ENCODE measurements at regions not wholly inside any gene's neighbourhood (a gene's known extent, or its start where the extent isn't known, plus 50 kb on each side); places are given as distances from the start of the nearest gene placed in this dataset.

DNA sequence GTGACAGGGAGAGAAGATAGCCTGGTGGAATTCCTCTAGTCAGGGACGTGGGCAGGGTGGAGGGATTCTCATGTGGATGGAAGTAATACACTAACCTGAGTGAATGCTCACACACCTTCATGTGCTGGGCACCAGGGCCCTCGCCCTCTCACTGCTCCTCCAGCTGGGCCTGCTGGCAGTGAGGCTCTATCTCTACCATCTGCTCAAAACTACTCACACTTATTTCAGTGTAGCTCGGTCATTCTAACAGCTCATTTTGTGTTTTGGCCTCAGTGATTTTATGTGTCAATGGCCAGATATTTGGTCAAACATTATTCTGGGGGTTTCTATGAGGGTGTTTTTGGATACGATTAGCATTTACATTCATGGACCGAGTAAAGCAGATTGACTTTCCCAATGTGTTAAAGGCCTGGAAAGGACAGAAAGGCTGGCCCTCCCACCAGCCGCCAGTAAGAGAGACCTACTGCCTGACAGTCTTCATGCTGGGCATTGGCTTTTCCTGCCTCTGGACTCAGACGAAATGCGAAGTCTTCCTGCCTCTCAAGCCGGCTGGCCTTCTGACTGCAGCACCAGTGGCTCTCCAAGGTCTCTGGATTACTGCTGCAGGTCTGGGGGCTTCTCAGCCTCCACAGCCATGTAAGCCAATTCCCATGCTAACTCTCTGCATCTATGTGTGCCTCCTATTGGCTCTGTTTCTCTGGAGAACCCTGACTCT, 335.4 kb downstream of the CXCL12 start:
- no peak for DNase-seq

DNA sequence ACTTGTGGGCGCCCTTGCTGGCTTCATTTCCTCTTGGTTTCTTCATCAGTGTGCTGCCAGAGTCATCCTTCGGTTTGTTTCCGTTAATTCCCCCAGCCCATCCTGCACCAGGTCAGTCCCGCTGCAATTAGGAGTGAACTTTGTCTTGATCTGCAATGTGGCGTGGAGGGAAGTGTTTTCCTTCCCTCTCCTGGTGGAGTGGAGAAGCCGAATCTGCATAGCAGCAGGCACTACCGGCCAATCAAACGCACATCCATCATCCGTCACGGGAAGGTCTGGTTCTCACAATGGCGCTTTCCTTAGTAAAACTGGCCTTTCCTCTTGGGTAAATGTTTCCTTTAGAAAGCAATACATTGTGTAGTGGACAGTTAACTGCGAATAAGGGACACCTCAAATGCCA, 337.5 kb downstream of the CXCL12 start:
- no peak for DNase-seq

- DNase-seq: no peak
Observed at GRCh38 chr10:44046605-44047004, 338.3 kb downstream of the CXCL12 start.

GRCh38 chr10:44045020-44045419, 339.9 kb downstream of the CXCL12 start:
- no peak for DNase-seq

DNA sequence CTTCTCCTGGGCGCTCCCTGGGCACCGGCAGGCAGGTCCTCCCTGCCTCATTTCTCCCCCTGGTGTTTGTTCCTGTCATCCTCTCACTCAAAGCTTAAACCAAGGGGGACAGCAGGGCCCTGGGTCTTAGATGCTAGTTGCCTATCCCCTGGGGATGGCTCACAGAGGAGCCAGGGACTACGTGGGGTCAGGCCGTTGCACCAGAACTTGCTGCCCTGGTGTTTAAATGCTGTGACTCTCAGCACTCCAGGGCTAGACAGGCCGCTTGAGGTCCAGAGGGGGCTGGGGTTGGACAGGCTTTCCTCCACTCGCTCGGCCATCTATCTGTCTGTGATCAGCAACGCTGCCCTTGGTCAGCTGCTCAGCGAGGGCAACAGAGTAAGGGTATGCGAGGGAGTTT, 340.3 kb downstream of the CXCL12 start:
- no peak for DNase-seq

GRCh38 chr10:44043646-44044375, 341.1 kb downstream of the CXCL12 start:
- DNase-seq: no peak

DNA sequence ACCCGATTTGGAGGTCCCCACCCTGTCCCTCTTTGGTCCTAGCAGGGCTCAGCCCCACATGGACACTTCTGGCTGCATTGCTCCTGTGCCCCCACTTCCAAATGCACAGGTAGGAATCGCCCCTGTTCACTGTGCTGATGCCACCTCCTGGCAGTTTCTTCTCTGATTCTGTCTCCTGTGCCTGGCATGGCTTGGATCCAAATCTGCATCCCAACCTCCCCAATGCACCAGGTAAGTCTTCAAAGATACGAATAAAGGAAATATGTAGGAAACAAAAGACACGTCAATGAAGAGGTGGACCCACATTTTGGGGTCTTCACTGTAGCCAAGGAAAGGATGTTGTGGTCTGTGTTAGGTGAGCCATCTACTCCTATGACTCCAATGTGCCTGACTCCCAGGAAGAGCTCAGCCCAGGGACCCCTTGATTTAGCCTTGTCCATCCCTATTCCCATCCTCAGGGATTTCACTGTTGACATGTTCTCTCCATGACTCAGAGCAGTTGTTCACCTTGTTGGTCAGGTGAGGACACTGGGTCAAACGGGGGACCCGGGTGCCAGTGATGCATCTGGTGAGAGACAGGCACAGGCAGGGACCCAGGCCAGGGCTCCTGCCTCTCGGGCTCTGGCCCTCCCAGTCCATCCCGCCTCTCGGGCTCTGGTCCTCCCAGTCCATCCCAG, 341.8 kb downstream of the CXCL12 start:
- no peak for DNase-seq

DNA sequence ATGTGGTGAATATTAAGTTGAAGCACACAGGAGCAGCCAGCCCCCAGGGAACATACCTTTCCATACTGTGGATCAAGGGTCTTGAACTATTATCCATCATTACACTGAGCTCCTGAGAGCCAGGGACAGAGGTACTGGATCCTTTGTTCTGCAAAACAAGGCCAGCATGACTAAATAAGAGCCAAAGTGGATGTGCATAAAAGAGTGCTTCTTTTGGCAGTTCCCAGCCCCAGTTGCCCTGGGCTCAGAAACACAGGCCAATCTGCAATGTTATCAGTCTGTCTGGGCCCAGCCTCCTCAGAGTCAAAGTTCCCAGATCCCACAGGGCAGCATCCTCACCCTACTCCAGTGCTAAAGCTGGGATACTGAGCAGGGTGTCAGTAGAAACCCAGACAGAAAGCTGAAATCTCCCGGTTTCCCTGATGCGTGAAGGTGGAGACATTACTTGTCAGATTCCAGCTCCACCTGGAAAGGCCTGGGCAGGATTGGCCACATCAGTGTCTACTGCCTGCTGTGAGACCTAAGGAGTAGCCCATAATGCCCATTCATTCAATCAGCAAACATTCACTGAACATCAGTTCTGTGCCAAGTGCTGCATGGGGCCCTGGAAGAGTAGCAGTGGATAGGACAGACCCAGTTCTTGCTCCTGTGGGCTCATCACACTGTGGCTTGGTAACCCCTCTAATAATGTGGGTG, 342.7 kb downstream of the CXCL12 start:
- no peak for DNase-seq

- no peak for DNase-seq
Observed at GRCh38 chr10:44039599-44039998, 345.3 kb downstream of the CXCL12 start.

DNA sequence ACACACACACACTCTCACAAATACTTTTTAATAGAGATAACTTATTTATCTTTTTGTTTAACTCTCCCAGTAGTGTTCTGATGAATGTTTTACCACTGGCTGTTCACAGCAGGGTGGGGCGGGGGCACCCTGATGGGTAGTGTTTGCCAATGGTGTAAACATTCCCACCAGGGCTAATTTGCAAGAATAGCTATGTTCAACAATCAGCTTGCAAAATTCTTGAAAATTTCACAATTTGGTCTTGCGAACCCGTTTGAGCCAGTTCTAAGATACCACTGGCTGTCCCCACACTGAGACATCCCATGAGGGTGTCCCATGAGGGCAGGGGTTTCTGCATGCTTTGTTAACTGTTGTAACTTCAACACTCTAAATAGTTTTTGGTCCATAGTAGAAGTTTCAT, 348.5 kb downstream of the CXCL12 start:
- no peak for DNase-seq

DNA sequence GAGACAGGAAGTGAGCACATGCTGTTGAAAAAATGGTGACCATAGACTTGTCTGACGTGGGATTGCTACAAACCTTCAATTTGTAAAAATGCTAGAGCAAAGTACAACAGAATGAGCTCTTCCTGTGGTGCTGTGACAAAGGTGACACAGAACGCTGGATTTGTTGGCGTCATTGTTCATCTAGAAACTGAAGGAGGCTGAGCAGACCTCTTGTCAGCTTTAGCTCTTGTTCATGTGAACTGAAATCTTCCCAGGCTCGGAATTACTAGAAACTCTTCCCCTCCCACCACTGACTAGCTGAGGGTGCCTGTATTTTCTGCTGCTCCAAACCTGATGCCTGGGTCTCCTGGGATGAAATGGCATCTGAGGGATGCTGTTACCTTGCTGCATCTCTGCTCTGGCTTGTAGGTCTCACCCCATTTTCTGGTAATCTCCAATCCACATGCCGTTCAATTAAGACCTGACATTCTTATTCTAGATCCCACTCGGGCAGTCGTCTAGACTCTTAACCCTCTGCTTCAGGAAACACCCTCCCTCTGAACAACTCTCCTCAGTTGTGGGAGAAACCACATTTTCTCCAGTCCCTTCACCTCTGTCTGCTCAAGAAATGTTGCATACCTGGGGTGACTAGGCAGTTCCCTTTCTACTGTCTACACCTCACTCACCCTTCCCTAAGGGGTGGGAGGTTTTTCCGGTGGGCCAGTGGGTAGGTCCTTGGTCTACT, 349.3 kb downstream of the CXCL12 start:
- DNase-seq: no peak

GRCh38 chr10:44034946-44035345, 350.0 kb downstream of the CXCL12 start:
- no peak for DNase-seq

GRCh38 chr10:44033008-44033407, 351.9 kb downstream of the CXCL12 start:
- no peak for DNase-seq

- no peak for DNase-seq
Observed at GRCh38 chr10:44032216-44032615, 352.7 kb downstream of the CXCL12 start.

GRCh38 chr10:44030738-44031137, 354.2 kb downstream of the CXCL12 start:
- no peak for DNase-seq

- DNase-seq: no peak
Observed at GRCh38 chr10:44030132-44030531, 354.8 kb downstream of the CXCL12 start.

- no peak for DNase-seq
Observed at GRCh38 chr10:44028384-44029137, 356.3 kb downstream of the CXCL12 start.

GRCh38 chr10:44024356-44025116, 360.4 kb downstream of the CXCL12 start:
- no peak for DNase-seq

- DNase-seq: no peak
Observed at GRCh38 chr10:44023517-44023916, 361.4 kb downstream of the CXCL12 start.

- no peak for DNase-seq
Observed at GRCh38 chr10:44022203-44022602, 362.7 kb downstream of the CXCL12 start.
